Spinal cord (tissue), 9 donors: ENCODE measurements at regions not wholly inside any gene's neighbourhood (a gene's known extent, or its start where the extent isn't known, plus 50 kb on each side); places are given as distances from the start of the nearest gene placed in this dataset.
"Not testable (repeated sequence)": the region's sequence is repeated elsewhere in the genome, so short reads cannot be mapped to it uniquely, and the experiment has no call there.

Experiments
- DNase-seq, 6 donors: peaks; one replicate each; pipeline versions ENCODE4 v3.0.0 to v3.0.0-alpha.2; 2013 to 2015; ENCODE audit warnings: low spot score in 6 of 6, low read depth in 4 of 6
- H3K27ac ChIP-seq: one replicate; pipeline ENCODE4 v1.5.1; 2013; ENCODE audit warnings: low read depth, low read length, control low read depth
- H3K27me3 ChIP-seq: one replicate; pipeline ENCODE4 v1.6.1; 2013; ENCODE audit warnings: low read length; ENCODE audit not compliant: control insufficient read depth, insufficient read depth
- H3K36me3 ChIP-seq: one replicate; pipeline ENCODE4 v1.6.1; 2013; ENCODE audit warnings: low read length; ENCODE audit not compliant: control insufficient read depth, insufficient read depth
- H3K4me1 ChIP-seq: one replicate; pipeline ENCODE4 v1.6.1; 2013; ENCODE audit warnings: low read length; ENCODE audit not compliant: control insufficient read depth, insufficient read depth
- H3K4me3 ChIP-seq: one replicate; pipeline ENCODE4 v1.5.1; 2013; ENCODE audit warnings: low read depth, low read length, control low read depth
- H3K9me3 ChIP-seq: one replicate; pipeline ENCODE4 v1.6.1; 2013; ENCODE audit warnings: low read length; ENCODE audit not compliant: control insufficient read depth, insufficient read depth
- WGBS: methylation state at CpG from one replicate; pipeline ENCODE4 v1.1.5; 2013; ENCODE audit warnings: missing lambda C conversion rate; ENCODE audit not compliant: insufficient coverage; 5-methylcytosine and 5-hydroxymethylcytosine counted together
- donor health status: healthy.

DNA sequence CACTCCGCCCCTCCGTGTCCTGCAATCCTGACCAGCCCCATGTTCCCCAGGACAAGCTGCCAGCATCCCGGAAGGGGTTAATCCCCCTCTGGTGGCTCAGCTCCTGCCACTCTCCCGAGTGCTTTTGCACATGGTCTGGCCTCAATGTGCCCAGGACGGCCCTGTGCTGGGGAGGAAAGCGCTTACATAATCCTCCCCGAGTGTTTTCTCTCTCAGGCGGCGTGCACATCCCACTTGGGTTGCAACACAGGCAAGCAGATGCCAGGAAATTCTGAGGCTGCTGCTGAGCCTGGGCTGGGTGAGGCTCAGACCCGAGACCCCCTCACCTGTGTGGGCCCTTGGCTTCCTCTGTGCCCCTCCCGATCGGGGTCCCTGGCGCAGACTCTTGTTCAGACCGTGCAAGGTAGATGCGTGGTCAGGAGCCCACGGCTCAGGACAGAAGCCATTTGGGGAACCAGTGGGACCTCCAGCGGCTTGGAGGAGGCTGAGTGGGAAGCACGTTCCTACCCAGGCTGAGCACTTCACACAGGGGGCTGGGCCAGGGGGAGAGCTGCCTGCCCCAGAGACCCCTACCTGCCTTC is 144.7 kb downstream of the LAT start:
- not testable (repeated sequence) for DNase-seq, H3K36me3 ChIP-seq, H3K27ac ChIP-seq, H3K4me3 ChIP-seq, H3K9me3 ChIP-seq, H3K27me3 ChIP-seq
- peaks cover 26% of the 10 kb centered on the region for H3K4me1 ChIP-seq
- WGBS, result 79% methylated on average over 15 of the region's 18 CpGs

DNA sequence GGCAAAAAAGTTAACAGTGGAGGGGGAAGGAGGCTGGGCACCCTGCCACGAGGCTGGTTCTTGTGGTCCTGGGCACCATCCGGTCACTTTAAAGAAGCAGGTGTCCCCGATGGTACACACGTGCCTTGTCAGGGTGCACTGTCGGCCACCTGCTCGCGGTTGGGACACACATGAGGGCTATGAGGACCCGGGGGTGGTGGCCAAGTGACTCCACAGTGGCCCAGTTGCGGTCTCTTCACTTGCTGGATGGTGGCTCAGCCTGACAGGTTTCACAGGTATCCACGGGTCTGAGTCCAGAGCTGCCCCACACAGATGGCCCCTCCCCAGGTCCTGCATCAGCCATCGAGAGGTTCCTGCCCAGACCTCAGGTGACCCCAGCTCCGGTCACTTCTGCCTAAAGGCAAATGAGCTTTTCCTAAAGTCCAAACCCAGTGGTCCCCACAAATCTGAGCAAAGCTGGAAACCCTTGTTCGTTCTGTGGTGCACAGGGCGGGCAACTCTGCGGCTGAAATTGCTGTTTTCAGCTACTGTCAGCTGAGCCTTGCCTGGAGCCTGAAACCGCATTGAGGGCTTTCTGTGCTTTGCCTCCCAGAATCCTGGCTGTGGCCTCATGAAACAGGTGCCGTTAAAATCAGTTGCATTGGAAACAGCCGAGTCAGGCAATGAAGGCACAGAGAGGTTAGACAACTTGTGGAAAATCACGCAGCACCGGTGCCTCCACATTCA is 144.0 kb downstream of the LAT start:
- not testable (repeated sequence) for H3K27me3 ChIP-seq, H3K27ac ChIP-seq, H3K4me3 ChIP-seq, DNase-seq, H3K36me3 ChIP-seq, H3K9me3 ChIP-seq
- 90% methylated on average over 18 of the region's 20 CpGs for WGBS
- peaks cover 26% of the 10 kb centered on the region for H3K4me1 ChIP-seq

- 77% methylated on average over 28 of the region's 29 CpGs for whole genome bisulfite sequencing
Measured at GRCh38 chr16:29127806-29128420, 143.1 kb downstream of the LAT start.

DNA sequence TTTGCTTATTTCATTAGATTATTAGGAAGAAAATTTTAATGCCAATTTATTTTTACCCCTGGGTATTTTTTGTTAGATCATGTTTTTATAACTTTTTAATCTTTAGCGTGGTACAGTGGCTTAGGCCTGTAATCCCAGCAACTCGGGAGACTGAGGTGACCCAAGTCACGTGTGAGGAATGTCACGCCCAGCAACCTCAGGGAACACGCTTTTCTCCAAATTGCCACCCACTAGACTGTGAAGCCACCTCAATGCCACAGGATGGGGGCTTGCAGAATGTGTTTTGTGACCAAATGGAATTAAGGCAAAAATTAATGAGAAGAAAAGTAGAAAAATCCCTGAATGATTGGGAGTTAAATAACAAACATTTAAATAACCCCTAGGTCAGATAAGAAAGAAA is 141.8 kb downstream of the LAT start:
- Histone ChIP-seq H3K27ac (no peak overlapping the region), H3K27me3 (no peaks in the 10 kb centered on the region), H3K9me3 (no peaks in the 10 kb centered on the region), H3K4me1 (peaks cover 17% of the 10 kb centered on the region), H3K4me3 (no peak overlapping the region), H3K36me3 (peaks cover 9% of the 10 kb centered on the region)
- no CpG with 5 or more reads among the region's 5 CpGs for WGBS
- no peak for DNase-seq

More at GRCh38 chr16:29127806-29128420, 143.1 kb downstream of the LAT start:
- not testable (repeated sequence) for DNase-seq, H3K36me3 ChIP-seq, H3K27ac ChIP-seq, H3K4me3 ChIP-seq, H3K9me3 ChIP-seq, H3K27me3 ChIP-seq
- peaks cover 26% of the 10 kb centered on the region for H3K4me1 ChIP-seq

DNA sequence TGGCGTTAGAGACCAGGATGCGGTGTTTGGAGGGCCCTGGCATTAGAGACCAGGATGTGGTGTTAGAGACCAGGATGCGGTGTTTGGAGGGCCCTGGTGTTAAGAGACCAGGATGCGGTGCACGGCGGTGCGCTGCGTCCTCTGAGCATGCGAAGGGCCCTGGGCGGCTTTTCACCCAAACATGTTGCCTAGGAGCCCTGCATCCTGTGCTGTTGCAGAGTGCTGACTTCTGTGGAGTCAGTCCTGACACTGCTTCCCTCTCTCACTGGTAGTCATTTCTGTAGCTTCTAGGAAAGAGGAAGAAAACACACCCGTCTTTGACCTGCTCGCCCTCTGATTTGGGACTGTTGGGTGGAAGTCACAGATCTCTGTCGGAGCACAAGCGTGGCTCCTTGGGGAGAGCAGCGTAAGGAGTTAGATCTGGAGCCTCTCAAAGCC is 141.2 kb downstream of the LAT start:
- Histone ChIP-seq H3K27me3 (no peaks in the 10 kb centered on the region), H3K9me3 (no peaks in the 10 kb centered on the region), H3K4me1 (peaks cover 12% of the 10 kb centered on the region), H3K36me3 (peaks cover 9% of the 10 kb centered on the region), H3K4me3 (no peak overlapping the region), H3K27ac (no peak overlapping the region)
- DNase-seq, result no peak
- 90% methylated on average over 15 of the region's 15 CpGs for WGBS

DNA sequence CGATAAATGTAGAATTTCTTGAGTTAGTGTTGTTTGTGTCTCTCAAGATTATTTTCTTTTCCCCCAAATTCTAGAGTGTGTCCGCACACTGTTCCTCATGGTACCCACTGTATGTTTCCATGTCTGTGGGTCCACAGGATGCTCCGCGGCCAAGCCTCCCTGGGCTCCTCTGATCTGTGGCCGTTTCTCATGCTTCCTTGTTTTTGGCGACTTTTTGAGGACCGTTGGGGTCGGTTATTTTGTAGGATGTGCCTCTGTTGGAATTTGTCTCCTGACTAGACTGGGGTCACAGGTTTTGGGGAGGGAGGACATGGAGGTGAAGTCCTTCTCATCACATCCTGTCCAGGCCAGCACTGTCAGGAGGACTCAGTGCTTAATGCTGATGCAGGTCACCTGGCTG is 140.0 kb downstream of the LAT start:
- Histone ChIP-seq H3K9me3 (no peaks in the 10 kb centered on the region), H3K4me3 (no peak overlapping the region), H3K4me1 (peaks cover 5% of the 10 kb centered on the region), H3K27ac (no peak overlapping the region), H3K36me3 (peaks cover 8% of the 10 kb centered on the region), H3K27me3 (no peaks in the 10 kb centered on the region)
- WGBS, result 95% methylated on average over 4 of the region's 8 CpGs
- DNase-seq, result no peak

DNA sequence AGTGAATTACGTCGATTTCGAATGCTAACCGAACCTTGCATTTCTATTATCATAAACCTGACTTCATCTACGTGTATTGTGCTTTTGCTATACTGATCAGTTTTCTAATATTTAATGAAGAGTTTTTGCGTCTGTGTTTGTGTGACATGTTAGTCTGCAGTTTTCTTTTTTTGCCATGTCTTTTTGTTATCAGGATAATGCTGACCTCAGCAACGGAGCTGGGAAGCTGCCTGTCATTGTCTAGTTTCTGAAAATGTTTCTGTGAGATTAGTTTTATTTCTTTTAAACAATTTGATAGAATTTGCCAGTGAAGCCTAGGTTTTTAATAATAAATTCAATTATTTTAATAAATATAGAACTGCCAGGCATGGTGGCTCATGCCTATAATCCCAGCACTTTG is 139.3 kb downstream of the LAT start:
- not testable (repeated sequence) for H3K27ac ChIP-seq, H3K36me3 ChIP-seq, DNase-seq, H3K27me3 ChIP-seq, H3K4me1 ChIP-seq, H3K4me3 ChIP-seq, H3K9me3 ChIP-seq
- WGBS, result no CpG with 5 or more reads among the region's 7 CpGs

DNA sequence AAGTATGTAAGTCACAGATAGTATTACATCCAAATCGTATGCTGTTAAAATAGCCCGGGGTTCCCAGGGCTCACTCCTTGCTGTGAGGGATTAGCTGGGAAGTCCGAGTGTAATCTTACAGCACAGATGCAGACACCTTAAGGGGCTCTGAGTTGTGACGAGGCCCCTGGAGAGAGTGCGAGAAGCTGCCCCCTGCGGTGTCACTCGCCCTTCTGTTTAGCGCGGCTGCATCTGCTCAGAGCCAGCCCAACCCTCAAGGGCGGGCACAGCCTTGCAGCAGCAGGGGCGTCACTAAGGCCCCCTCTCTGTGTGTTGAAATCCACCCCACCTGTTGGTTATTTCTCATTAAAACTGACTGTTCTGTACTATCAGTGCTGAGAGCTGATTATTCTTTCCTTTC is 135.8 kb downstream of the LAT start:
- not testable (repeated sequence) for H3K9me3 ChIP-seq, DNase-seq, H3K4me1 ChIP-seq, H3K4me3 ChIP-seq, H3K27me3 ChIP-seq, H3K27ac ChIP-seq, H3K36me3 ChIP-seq
- WGBS, result 61% methylated on average over 7 of the region's 11 CpGs

DNA sequence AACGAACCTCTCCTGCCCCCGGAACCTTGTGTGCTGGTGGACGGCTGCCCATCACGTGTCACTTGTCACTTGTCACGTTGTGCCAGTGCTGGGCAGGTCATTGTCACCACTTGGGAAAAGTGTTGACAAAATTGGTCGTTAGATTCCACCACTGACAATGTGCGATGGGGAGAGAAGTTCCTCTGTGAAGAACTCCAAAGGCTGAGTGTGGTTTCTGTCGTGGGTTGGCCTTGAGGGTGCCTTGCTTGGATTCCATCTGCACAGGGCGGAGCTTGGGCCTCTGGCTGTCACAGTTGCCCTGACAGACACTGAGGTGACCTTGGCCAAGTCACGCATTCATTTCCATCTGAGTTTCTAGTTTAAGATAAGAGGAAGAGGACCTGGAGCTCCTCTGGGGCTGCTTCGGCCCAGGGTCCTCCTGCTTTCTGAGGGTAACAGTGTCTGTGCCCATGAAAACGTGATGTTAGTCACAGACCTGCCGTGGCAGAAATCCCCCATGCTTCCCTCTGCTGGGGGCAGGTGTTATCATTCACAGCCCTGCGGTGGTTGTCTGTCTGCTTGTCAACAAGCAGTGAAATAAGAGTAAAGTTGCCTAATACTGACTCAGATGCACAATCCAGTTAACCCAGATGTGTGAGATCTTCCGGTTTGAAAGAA is 133.6 kb downstream of the LAT start:
- not testable (repeated sequence) for H3K27ac ChIP-seq, H3K4me3 ChIP-seq
- 91% methylated on average over 8 of the region's 15 CpGs for WGBS

More for the DNA sequence above, 133.6 kb downstream of the LAT start:
- not testable (repeated sequence) for H3K9me3 ChIP-seq, DNase-seq, H3K27me3 ChIP-seq, H3K4me1 ChIP-seq
- peaks cover 13% of the 10 kb centered on the region for H3K36me3 ChIP-seq
